HEK293T (cell line): ENCODE measurements at regions not wholly inside any gene's neighbourhood (a gene's known extent, or its start where the extent isn't known, plus 50 kb on each side); places are given as distances from the start of the nearest gene placed in this dataset.

Source experiments
- BHLHE40 ChIP-seq: fragments of 450-650 bp; IDR thresholded peaks from 2 replicates; pipeline ENCODE4 v1.6.1; 2016; ENCODE audit warnings: mild to moderate bottlenecking, moderate library complexity, borderline replicate concordance
- FOXK2 ChIP-seq: fragments of 450-650 bp; IDR thresholded peaks from 2 replicates; pipeline ENCODE4 v1.6.1; 2016; ENCODE audit warnings: mild to moderate bottlenecking
- HDGF ChIP-seq: fragments of 450-650 bp; IDR thresholded peaks from 2 replicates; pipeline ENCODE4 v1.6.1; 2017; ENCODE audit warnings: antibody characterized with exemption, borderline replicate concordance
- SP1 ChIP-seq: fragments of 450-650 bp; IDR thresholded peaks from 2 replicates; pipeline ENCODE4 v1.6.1; 2017
- SUZ12 ChIP-seq: fragments of 450-650 bp; IDR thresholded peaks from 2 replicates; pipeline ENCODE4 v1.6.1; 2016; ENCODE audit warnings: mild to moderate bottlenecking
- TARDBP ChIP-seq: fragments of 450-650 bp; IDR thresholded peaks from 2 replicates; pipeline ENCODE4 v1.6.1; 2016
- ZNF384 ChIP-seq: fragments of 450-650 bp; IDR thresholded peaks from 2 replicates; pipeline ENCODE4 v1.6.1; 2016

DNA sequence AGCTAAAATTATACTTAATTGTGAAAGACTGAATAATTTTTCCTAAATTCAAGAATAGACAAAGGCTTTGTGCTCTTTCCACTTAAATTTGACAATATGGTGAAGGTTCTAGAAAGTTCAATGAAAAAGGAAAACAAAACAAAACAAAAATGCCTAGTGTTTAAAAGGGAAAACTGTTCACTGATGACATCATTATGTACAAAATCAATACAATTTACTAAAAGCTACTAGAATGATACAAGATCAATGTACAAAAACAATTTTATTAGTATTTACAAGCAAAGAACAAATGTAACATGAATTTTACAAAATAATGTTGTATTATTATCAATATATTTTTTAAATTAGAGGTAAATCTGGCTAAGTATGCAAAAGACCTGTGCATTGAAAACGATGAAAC is 499.1 kb upstream of the FSIP2 start:
- TF ChIP-seq SP1 = no peak
- no peak for TF ChIP-seq TARDBP
- no peak for TF ChIP-seq BHLHE40
- no peak for TF ChIP-seq FOXK2
- TF ChIP-seq HDGF = no peak
- no peak for TF ChIP-seq ZNF384
- no peak for TF ChIP-seq SUZ12
